D721Med (cell line): ENCODE measurements at regions not wholly inside any gene's neighbourhood (a gene's known extent, or its start where the extent isn't known, plus 50 kb on each side); places are given as distances from the start of the nearest gene placed in this dataset.

Experiments used
- DNase-seq: peaks from one replicate; pipeline ENCODE4 v3.0.0; 2011; ENCODE audit warnings: low spot score; ENCODE audit not compliant: insufficient read length
- FAIRE-seq: peaks from 2 replicates; lab custom pipeline; 2011; peaks lifted over from hg19 to GRCh38; lab: Jason Lieb, UNC
- CTCF ChIP-seq: IDR thresholded peaks from 2 replicates; pipeline ENCODE4 v1.5.1; 2012; ENCODE audit warnings: mild to moderate bottlenecking, control low read depth; ENCODE audit not compliant: insufficient read depth; ENCODE audit errors: missing control alignments

- TF ChIP-seq CTCF = no peak
- DNase-seq (no peak), FAIRE-seq (no peak)
Observed at GRCh38 chr3:67104388-67104787, 106.3 kb downstream of the KBTBD8 start.

GRCh38 chr3:67106874-67107273 is 108.8 kb downstream of the KBTBD8 start:
- no peak for TF ChIP-seq CTCF
- FAIRE-seq (no peak), DNase-seq (no peak)

GRCh38 chr3:67109651-67110204 is 111.6 kb downstream of the KBTBD8 start:
- peak; percentile 64 for TF ChIP-seq CTCF
- DNase-seq (no peak), FAIRE-seq (no peak)

GRCh38 chr3:67113802-67114407 is 115.8 kb downstream of the KBTBD8 start:
- TF ChIP-seq CTCF = peak; percentile 98
- DNase-seq (peak; percentile 13), FAIRE-seq (no peak)

GRCh38 chr3:67118122-67118521 is 120.0 kb downstream of the KBTBD8 start:
- FAIRE-seq (no peak), DNase-seq (no peak)
- TF ChIP-seq CTCF = no peak

GRCh38 chr3:67118635-67119034 is 120.5 kb downstream of the KBTBD8 start:
- TF ChIP-seq CTCF = no peak
- DNase-seq = no peak
- no peak for FAIRE-seq

- FAIRE-seq = no peak
Observed at GRCh38 chr3:67123914-67124313, 125.8 kb downstream of the KBTBD8 start.

More at GRCh38 chr3:67123914-67124313, 125.8 kb downstream of the KBTBD8 start:
- no peak for TF ChIP-seq CTCF
- no peak for DNase-seq
